ENCODE measurements at regions not wholly inside any gene's neighbourhood (a gene's known extent, or its start where the extent isn't known, plus 50 kb on each side); places are given as distances from the start of the nearest gene placed in this dataset.

DNA sequence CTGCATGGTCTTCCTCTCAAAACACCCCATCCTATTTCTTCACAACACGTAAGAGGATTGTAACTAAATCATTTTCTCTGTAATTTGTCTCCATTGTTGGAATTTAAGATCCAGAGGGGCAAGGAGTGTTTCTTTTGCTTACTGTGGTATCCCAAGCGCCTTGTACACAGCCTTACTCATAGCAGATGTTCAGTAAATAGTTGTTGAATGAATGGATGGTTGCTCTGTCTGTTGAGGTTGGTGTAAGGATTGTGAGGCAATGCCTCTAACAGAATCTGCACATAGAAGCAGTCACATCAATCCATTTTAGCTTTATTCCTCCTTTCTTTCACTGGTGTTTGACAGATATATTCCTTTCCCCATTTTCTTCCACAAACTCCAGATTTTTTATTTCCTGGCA lies 90.1 kb downstream of the ZNF365 start:
- Histone ChIP-seq H3K9ac (ENCODE audit: extremely low read depth, insufficient read length, low read length) (no peak overlapping the region), H2BK120ac (ENCODE audit: low read depth, low read length, poor library complexity, severe bottlenecking) (no peak overlapping the region), H2AK5ac (ENCODE audit: insufficient read length, low read length) (no peak overlapping the region), H4K5ac (ENCODE audit: insufficient read length, low read depth, low read length) (no peak overlapping the region), H2BK5ac (ENCODE audit: insufficient read length, low read length) (no peak overlapping the region), H3T11ph (ENCODE audit: low read length) (no peak overlapping the region), H3K4me2 (ENCODE audit: insufficient read depth, insufficient read length, low read length) (no peak overlapping the region), H4K91ac (ENCODE audit: insufficient read length, low read depth, low read length) (no peak overlapping the region), H3K56ac (ENCODE audit: insufficient read length, low read depth, low read length) (no peak overlapping the region), H3K79me1 (ENCODE audit: insufficient read depth, low read depth, low read length, poor library complexity, severe bottlenecking) (no peaks in the 10 kb centered on the region), H3K23me2 (ENCODE audit: insufficient read length, low read depth, low read length, poor library complexity, severe bottlenecking) (no peaks in the 10 kb centered on the region), H3K4me1 (ENCODE audit: insufficient read depth, low read length) (no peaks in the 10 kb centered on the region), H4K20me1 (ENCODE audit: control insufficient read depth, insufficient read depth, insufficient read length) (no peaks in the 10 kb centered on the region), H2BK12ac (ENCODE audit: insufficient read length, low read depth, low read length) (no peak overlapping the region), H3K4ac (ENCODE audit: low read depth, low read length) (no peak overlapping the region), H2AFZ (ENCODE audit: low read length) (no peak overlapping the region), H3K9me3 (ENCODE audit: control insufficient read depth, low read depth, low read length) (peaks cover 5% of the 10 kb centered on the region), H3K79me2 (ENCODE audit: insufficient read depth, low read length) (no peaks in the 10 kb centered on the region), H3K27me3 (ENCODE audit: insufficient read depth, low read length) (no peaks in the 10 kb centered on the region), H3K18ac (ENCODE audit: insufficient read length, low read depth, low read length) (no peak overlapping the region), H3K23ac (ENCODE audit: insufficient read length, low read depth, low read length) (no peak overlapping the region), H3K14ac (ENCODE audit: insufficient read depth, low read length) (no peak overlapping the region), H2BK15ac (ENCODE audit: low read depth, low read length) (no peak overlapping the region), H4K8ac (replicated peaks; ENCODE audit: insufficient read length, low read depth, low read length) (no peak overlapping the region), H2BK20ac (ENCODE audit: low read depth, low read length, poor library complexity, severe bottlenecking) (no peak overlapping the region), H3K27ac (ENCODE audit: insufficient read length, low read depth, low read length) (no peak overlapping the region)
- Mint-ChIP-seq H3K4me1 (no peaks in the 10 kb centered on the region), H3K4me3 (no peak overlapping the region), H3K27me3 (ENCODE audit: low read depth) (peaks cover 3% of the 10 kb centered on the region; the same call in 1 of the 2 replicates), H3K27ac (no peak overlapping the region), H3K9me3 (no peaks in the 10 kb centered on the region; a peak in 1 of 5 replicates), H3K36me3 (ENCODE audit: insufficient read depth in 1 of 3, low read depth in 3 of 3) (no peaks in the 10 kb centered on the region; a peak in 1 of 7 replicates)
- no peak for DNase-seq
- TF ChIP-seq, protein P1, sequence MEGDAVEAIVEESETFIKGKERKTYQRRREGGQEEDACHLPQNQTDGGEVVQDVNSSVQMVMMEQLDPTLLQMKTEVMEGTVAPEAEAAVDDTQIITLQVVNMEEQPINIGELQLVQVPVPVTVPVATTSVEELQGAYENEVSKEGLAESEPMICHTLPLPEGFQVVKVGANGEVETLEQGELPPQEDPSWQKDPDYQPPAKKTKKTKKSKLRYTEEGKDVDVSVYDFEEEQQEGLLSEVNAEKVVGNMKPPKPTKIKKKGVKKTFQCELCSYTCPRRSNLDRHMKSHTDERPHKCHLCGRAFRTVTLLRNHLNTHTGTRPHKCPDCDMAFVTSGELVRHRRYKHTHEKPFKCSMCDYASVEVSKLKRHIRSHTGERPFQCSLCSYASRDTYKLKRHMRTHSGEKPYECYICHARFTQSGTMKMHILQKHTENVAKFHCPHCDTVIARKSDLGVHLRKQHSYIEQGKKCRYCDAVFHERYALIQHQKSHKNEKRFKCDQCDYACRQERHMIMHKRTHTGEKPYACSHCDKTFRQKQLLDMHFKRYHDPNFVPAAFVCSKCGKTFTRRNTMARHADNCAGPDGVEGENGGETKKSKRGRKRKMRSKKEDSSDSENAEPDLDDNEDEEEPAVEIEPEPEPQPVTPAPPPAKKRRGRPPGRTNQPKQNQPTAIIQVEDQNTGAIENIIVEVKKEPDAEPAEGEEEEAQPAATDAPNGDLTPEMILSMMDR (conservative IDR thresholded peaks at IDR 0.05), result no peak
- no CpG with 5 or more reads among the region's 2 CpGs for WGBS (ENCODE audit: extremely low coverage, insufficient read length, low lambda C conversion rate)

All from H9 (cell line).